GM12872 (cell line): ENCODE measurements at regions not wholly inside any gene's neighbourhood (a gene's known extent, or its start where the extent isn't known, plus 50 kb on each side); places are given as distances from the start of the nearest gene placed in this dataset.

ENCODE experiments used
- TF ChIP-seq, protein P1 (sequence below): IDR thresholded peaks from 3 replicates; pipeline ENCODE4 v1.5.1; 2011; ENCODE audit warnings: low read depth, mild to moderate bottlenecking, low read length, moderate library complexity; ENCODE audit not compliant: insufficient read depth

DNA sequence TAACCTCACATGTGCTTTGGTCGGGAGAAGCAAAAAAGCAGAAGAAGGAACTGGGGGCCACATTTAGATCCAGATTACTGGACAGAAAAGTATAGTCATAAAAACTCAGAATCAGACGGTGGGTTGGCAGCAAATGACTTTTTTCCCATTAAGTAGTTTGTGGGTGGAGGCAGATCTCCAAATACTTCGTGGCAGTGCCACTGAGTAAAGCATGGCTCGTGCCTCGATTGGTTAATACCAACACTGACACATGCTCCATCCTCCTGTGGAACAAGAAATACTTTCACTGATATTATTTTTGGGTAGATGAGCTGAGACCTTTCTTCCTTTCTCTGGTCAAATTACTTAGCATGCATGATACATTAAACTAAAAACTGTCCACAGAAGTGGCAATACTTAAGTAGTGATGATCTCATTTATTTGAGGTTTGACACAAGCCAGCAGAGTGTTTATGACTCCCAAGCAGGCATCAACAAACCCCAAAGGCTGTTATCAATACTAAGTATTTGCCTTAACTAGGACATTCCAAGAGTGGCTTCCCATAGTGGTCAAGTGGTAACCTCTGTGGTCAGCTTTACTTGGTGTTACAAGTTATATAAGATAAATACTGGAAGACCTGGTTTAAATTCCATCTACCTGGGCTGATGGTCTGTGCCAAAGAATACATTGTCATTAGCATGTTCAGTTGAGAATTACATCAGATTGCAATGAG is 500.0 kb upstream of the RUNX1 start:
- TF ChIP-seq, protein P1, sequence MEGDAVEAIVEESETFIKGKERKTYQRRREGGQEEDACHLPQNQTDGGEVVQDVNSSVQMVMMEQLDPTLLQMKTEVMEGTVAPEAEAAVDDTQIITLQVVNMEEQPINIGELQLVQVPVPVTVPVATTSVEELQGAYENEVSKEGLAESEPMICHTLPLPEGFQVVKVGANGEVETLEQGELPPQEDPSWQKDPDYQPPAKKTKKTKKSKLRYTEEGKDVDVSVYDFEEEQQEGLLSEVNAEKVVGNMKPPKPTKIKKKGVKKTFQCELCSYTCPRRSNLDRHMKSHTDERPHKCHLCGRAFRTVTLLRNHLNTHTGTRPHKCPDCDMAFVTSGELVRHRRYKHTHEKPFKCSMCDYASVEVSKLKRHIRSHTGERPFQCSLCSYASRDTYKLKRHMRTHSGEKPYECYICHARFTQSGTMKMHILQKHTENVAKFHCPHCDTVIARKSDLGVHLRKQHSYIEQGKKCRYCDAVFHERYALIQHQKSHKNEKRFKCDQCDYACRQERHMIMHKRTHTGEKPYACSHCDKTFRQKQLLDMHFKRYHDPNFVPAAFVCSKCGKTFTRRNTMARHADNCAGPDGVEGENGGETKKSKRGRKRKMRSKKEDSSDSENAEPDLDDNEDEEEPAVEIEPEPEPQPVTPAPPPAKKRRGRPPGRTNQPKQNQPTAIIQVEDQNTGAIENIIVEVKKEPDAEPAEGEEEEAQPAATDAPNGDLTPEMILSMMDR: no peak

DNA sequence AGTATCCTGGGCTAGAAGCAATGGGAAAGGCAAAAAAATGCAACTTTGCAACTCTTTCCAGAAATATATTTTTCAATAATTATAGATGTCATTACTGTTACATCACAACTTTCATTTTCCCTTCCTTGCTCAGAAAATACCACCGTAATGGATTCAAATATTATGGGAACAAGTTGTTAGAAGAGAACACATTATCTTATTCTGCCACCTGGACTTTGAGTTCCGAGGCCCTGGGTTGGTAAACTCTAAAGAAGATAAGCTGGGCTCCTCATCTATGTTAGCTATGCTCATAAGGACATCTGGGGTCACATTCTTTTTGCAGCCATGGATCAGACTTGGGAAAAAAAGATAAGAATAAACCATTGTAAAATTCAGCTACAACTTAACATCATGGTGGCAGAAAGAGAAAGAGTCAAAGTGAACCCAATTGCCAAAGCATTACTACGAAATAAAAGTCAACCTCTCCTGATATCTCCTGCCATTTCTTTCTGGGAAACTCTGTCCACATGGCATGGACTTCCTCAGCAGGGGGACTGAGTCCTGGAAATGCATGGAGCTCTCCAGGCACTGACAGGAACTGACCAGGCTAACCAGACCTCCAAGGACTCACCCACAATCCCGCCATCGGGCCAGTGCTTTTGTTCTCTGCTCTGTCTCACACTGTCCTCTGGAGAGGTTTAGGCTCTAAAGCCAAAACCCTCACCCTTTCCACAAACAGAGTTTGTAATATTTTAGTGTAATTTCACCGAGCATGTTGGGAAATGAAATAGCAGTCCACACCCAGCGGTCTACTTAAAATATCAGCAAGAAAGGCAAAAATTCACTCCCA is 499.1 kb upstream of the RUNX1 start:
- TF ChIP-seq, protein P1: no peak

DNA sequence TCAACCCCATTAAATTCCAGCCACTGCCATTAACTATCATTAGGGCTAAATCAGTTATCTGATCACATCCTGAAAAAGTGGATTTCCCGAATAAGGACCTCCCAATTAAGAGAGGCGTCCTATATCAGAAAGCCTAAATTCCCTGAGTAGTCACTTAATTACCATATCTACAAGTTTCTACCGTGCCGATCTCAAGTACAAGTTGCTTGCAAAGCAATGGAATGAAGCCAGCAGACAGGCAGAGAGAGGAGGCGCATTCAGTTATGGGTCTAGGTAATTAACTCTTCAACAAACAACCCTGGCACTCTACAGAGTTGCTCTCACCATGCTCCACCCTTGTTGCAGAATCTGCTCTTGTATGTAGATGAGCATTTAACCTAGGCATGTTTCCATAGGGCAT is 494.6 kb upstream of the RUNX1 start:
- TF ChIP-seq, protein P1: no peak

DNA sequence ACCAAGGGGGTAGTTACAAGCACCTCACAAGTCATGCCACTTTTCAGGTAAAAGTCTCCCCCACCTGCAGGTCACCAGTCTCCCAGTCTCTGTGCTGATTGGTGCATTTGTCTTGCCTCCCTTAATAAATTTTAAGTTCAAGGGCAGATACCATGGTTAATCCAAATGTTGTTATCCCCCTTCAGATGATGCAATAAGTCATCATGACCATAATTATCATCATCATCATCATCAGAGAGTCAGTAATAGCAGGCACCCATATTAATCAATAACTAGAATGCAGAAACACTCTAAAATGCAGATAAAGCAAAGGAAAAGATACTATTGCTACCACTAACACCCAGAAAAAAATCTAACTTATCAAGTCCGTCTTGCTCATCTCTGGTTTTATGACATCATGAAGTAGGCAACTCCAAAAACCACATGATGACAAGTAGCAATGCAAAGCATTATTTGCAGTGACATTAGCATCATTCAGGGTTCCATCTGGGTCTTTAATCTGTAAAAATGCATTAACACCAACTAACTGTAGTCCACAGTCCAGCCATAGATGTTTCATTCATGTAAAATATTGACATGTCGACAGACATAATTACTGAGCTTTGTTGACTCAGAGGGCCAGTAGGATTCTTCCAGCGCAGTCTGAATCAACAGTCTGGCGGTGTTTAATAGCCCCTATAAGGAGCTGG is 492.0 kb upstream of the RUNX1 start:
- TF ChIP-seq, protein P1: no peak

GRCh38 chr21:35538386-35538785 is 489.3 kb upstream of the RUNX1 start:
- TF ChIP-seq, protein P1: no peak

GRCh38 chr21:35537604-35538003 is 488.5 kb upstream of the RUNX1 start:
- TF ChIP-seq, protein P1: no peak

DNA sequence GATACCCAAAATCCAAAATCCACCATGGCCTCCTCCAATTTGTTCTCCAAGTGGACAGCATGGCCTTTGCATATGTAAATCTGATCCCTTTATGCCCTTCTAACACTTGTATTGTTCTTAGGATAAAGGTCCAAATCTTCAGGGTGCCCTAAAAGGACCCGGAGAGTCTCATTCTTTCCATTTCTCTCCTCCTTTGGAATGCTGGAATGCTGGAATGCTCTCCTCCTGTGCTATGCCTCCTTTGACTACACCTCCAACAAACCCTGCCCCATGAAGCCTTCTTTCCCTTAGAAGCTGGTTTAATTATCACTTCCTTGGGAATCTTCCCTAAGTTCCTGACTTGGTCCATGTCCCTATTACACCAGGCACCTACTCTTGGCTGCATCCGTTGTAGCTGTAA is 484.8 kb upstream of the RUNX1 start:
- TF ChIP-seq, protein P1: no peak
